NCI-H226 (cell line): ENCODE measurements at regions not wholly inside any gene's neighbourhood (a gene's known extent, or its start where the extent isn't known, plus 50 kb on each side); places are given as distances from the start of the nearest gene placed in this dataset.

Source experiments
- DNase-seq: peaks from one replicate; pipeline ENCODE4 v3.0.0-alpha.2; 2015

- no peak for DNase-seq
These were observed 96.8 kb upstream of the PLET1 start for GRCh38 chr11:112357488-112357887.

GRCh38 chr11:112361396-112361795, 100.7 kb upstream of the PLET1 start:
- DNase-seq = no peak

- DNase-seq = no peak
These were observed 102.9 kb upstream of the PLET1 start for GRCh38 chr11:112363527-112363926.

GRCh38 chr11:112364962-112365481, 104.4 kb upstream of the PLET1 start:
- peak; percentile 13 for DNase-seq

GRCh38 chr11:112366012-112366411, 105.4 kb upstream of the PLET1 start:
- no peak for DNase-seq

- no peak for DNase-seq
These were observed 106.1 kb upstream of the PLET1 start for GRCh38 chr11:112366777-112367176.

- no peak for DNase-seq
These were observed 106.8 kb upstream of the PLET1 start for GRCh38 chr11:112367461-112367860.

GRCh38 chr11:112367895-112368294, 107.2 kb upstream of the PLET1 start:
- no peak for DNase-seq

GRCh38 chr11:112368381-112368780, 107.7 kb upstream of the PLET1 start:
- peak; percentile 16 for DNase-seq

GRCh38 chr11:112369374-112369773, 108.7 kb upstream of the PLET1 start:
- DNase-seq = no peak

- no peak for DNase-seq
These were observed 109.3 kb upstream of the PLET1 start for GRCh38 chr11:112369916-112370315.

- DNase-seq = no peak
These were observed 114.0 kb upstream of the PLET1 start for GRCh38 chr11:112374486-112375140.

- no peak for DNase-seq
These were observed 117.3 kb upstream of the PLET1 start for GRCh38 chr11:112377946-112378345.

- DNase-seq = no peak
These were observed 119.8 kb upstream of the PLET1 start for GRCh38 chr11:112380464-112380863.

GRCh38 chr11:112381578-112381977, 120.9 kb upstream of the PLET1 start:
- DNase-seq = no peak

- no peak for DNase-seq
These were observed 121.9 kb upstream of the PLET1 start for GRCh38 chr11:112382561-112382960.

GRCh38 chr11:112388496-112388895, 127.8 kb upstream of the PLET1 start:
- DNase-seq = no peak

GRCh38 chr11:112391086-112391485, 130.4 kb upstream of the PLET1 start:
- DNase-seq = no peak

GRCh38 chr11:112392904-112393303, 132.2 kb upstream of the PLET1 start:
- no peak for DNase-seq

- no peak for DNase-seq
These were observed 133.6 kb upstream of the PLET1 start for GRCh38 chr11:112394304-112394703.

- DNase-seq = no peak
These were observed 135.4 kb upstream of the PLET1 start for GRCh38 chr11:112396076-112396475.

- DNase-seq = no peak
These were observed 138.3 kb upstream of the PLET1 start for GRCh38 chr11:112398798-112399478.

GRCh38 chr11:112400476-112401014, 139.9 kb upstream of the PLET1 start:
- no peak for DNase-seq
